Osteoblast (primary cell): ENCODE measurements at regions not wholly inside any gene's neighbourhood (a gene's known extent, or its start where the extent isn't known, plus 50 kb on each side); places are given as distances from the start of the nearest gene placed in this dataset.

Experiments used
- DNase-seq: peaks from one replicate; pipeline ENCODE4 v3.0.0; 2011; ENCODE audit warnings: low spot score, mixed read lengths; ENCODE audit not compliant: insufficient read length; ENCODE audit errors: missing footprints
- H2AFZ ChIP-seq: 2 replicates; pipeline ENCODE4 v1.6.0; 2011; ENCODE audit warnings: mild to moderate bottlenecking, low read length
- H3K27ac ChIP-seq: 2 replicates; pipeline ENCODE4 v1.5.1; 2011; ENCODE audit warnings: mild to moderate bottlenecking, low read depth, low read length, moderate library complexity
- H3K27me3 ChIP-seq: 2 replicates; pipeline ENCODE4 v1.6.0; 2012; ENCODE audit warnings: mild to moderate bottlenecking, control low read depth, inconsistent platforms, low read length, moderate library complexity; ENCODE audit not compliant: insufficient read depth
- H3K36me3 ChIP-seq: 2 replicates; pipeline ENCODE4 v1.5.1; 2011; ENCODE audit warnings: mild to moderate bottlenecking, low read length, control low read depth, moderate library complexity; ENCODE audit not compliant: insufficient read depth
- H3K4me1 ChIP-seq: 2 replicates; pipeline ENCODE4 v1.5.1; 2011; ENCODE audit warnings: mild to moderate bottlenecking, low read length, control low read depth, moderate library complexity; ENCODE audit not compliant: insufficient read depth
- H3K4me2 ChIP-seq: 2 replicates; pipeline ENCODE4 v1.6.0; 2011; ENCODE audit warnings: mild to moderate bottlenecking, low read length; ENCODE audit not compliant: insufficient read depth
- H3K4me3 ChIP-seq: fragments of 200-600 bp; sonication (generic); 3 replicates; pipeline ENCODE4 v1.5.1; 2012; ENCODE audit warnings: mild to moderate bottlenecking, low read length, inconsistent platforms; ENCODE audit not compliant: insufficient read depth
- H3K79me2 ChIP-seq: 2 replicates; pipeline ENCODE4 v1.6.0; 2012; ENCODE audit warnings: mild to moderate bottlenecking, low read length, control low read depth, inconsistent platforms; ENCODE audit not compliant: insufficient read depth
- H3K9me3 ChIP-seq: 2 replicates; pipeline ENCODE4 v1.5.1; 2011; ENCODE audit warnings: low read depth, low read length, control low read depth
- H4K20me1 ChIP-seq: 2 replicates; pipeline ENCODE4 v1.6.0; 2012; ENCODE audit warnings: mild to moderate bottlenecking, low read length, control low read depth; ENCODE audit not compliant: insufficient read depth
- CTCF ChIP-seq: IDR thresholded peaks from 2 replicates; pipeline ENCODE4 v1.5.1; 2011; ENCODE audit warnings: mild to moderate bottlenecking, low read depth, low read length, moderate library complexity; ENCODE audit errors: extremely low read depth

- no peak for DNase-seq
- no peaks in the 10 kb centered on the region for H3K27me3 ChIP-seq
- H3K4me1 ChIP-seq: no peaks in the 10 kb centered on the region
- H2AFZ ChIP-seq: no peak overlapping the region
- no peaks in the 10 kb centered on the region for H3K79me2 ChIP-seq
- H3K27ac ChIP-seq: no peak overlapping the region
- no peaks in the 10 kb centered on the region for H3K36me3 ChIP-seq
- H4K20me1 ChIP-seq: no peaks in the 10 kb centered on the region
- no peak for TF ChIP-seq CTCF
- no peak overlapping the region for H3K4me3 ChIP-seq
- no peak overlapping the region for H3K4me2 ChIP-seq
- no peaks in the 10 kb centered on the region for H3K9me3 ChIP-seq
Measured at GRCh38 chr9:80191108-80191507, 619.3 kb downstream of the TLE4 start.

- no peaks in the 10 kb centered on the region for H3K79me2 ChIP-seq
- H3K4me2 ChIP-seq: no peak overlapping the region
- H3K27me3 ChIP-seq: no peaks in the 10 kb centered on the region
- no peaks in the 10 kb centered on the region for H3K4me1 ChIP-seq
- DNase-seq: no peak
- H3K27ac ChIP-seq: no peak overlapping the region
- no peaks in the 10 kb centered on the region for H3K9me3 ChIP-seq
- no peaks in the 10 kb centered on the region for H4K20me1 ChIP-seq
- no peak overlapping the region for H3K4me3 ChIP-seq
- TF ChIP-seq CTCF: no peak
- H2AFZ ChIP-seq: no peak overlapping the region
- no peaks in the 10 kb centered on the region for H3K36me3 ChIP-seq
Measured at GRCh38 chr9:80188579-80188978, 616.8 kb downstream of the TLE4 start.

GRCh38 chr9:80185112-80185738, 613.5 kb downstream of the TLE4 start:
- Histone ChIP-seq H3K79me2 (no peaks in the 10 kb centered on the region), H3K27me3 (no peaks in the 10 kb centered on the region), H3K9me3 (no peaks in the 10 kb centered on the region), H4K20me1 (no peaks in the 10 kb centered on the region), H3K4me3 (no peak overlapping the region), H3K36me3 (no peaks in the 10 kb centered on the region), H3K27ac (no peak overlapping the region), H3K4me2 (no peak overlapping the region), H3K4me1 (no peaks in the 10 kb centered on the region), H2AFZ (no peak overlapping the region)
- no peak for TF ChIP-seq CTCF
- DNase-seq: no peak

- H3K9me3 ChIP-seq: no peaks in the 10 kb centered on the region
- no peaks in the 10 kb centered on the region for H3K27me3 ChIP-seq
- no peak for TF ChIP-seq CTCF
- H3K4me2 ChIP-seq: no peak overlapping the region
- no peak for DNase-seq
- H3K36me3 ChIP-seq: no peaks in the 10 kb centered on the region
- no peaks in the 10 kb centered on the region for H3K4me1 ChIP-seq
- no peak overlapping the region for H2AFZ ChIP-seq
- H3K27ac ChIP-seq: no peak overlapping the region
- H3K79me2 ChIP-seq: no peaks in the 10 kb centered on the region
- H3K4me3 ChIP-seq: no peak overlapping the region
- no peaks in the 10 kb centered on the region for H4K20me1 ChIP-seq
Measured at GRCh38 chr9:80177949-80178480, 606.2 kb downstream of the TLE4 start.
